HUES6 (cell line): ENCODE measurements at regions not wholly inside any gene's neighbourhood (a gene's known extent, or its start where the extent isn't known, plus 50 kb on each side); places are given as distances from the start of the nearest gene placed in this dataset.
"Not testable (repeated sequence)": the region's sequence is repeated elsewhere in the genome, so short reads cannot be mapped to it uniquely, and the experiment has no call there.

Experiments
- H3K27ac ChIP-seq: 2 replicates; pipeline ENCODE4 v1.7.0; 2013; ENCODE audit warnings: low read depth, mild to moderate bottlenecking, low read length, inconsistent platforms
- H3K27me3 ChIP-seq: 2 replicates; pipeline ENCODE4 v1.6.1; 2013; ENCODE audit warnings: low read length; ENCODE audit not compliant: control insufficient read depth, insufficient read depth
- H3K36me3 ChIP-seq: 2 replicates; pipeline ENCODE4 v1.6.1; 2013; ENCODE audit warnings: low read length; ENCODE audit not compliant: control insufficient read depth, insufficient read depth
- H3K4me1 ChIP-seq: 2 replicates; pipeline ENCODE4 v1.6.1; 2013; ENCODE audit warnings: low read length; ENCODE audit not compliant: control insufficient read depth, insufficient read depth
- H3K4me3 ChIP-seq: 2 replicates; pipeline ENCODE4 v1.5.1; 2013; ENCODE audit warnings: low read depth, low read length
- H3K9ac ChIP-seq: one replicate; pipeline ENCODE4 v1.6.1; 2013; ENCODE audit warnings: mild to moderate bottlenecking, low read length
- H3K9me3 ChIP-seq: 2 replicates; pipeline ENCODE4 v1.6.1; 2013; ENCODE audit warnings: low read depth, low read length; ENCODE audit not compliant: control insufficient read depth, insufficient read depth

GRCh38 chr17:70521821-70522256, 352.5 kb downstream of the KCNJ2 start:
- no peaks in the 10 kb centered on the region for H3K9me3 ChIP-seq
- H3K27me3 ChIP-seq, result no peaks in the 10 kb centered on the region
- no peaks in the 10 kb centered on the region for H3K36me3 ChIP-seq
- H3K4me1 ChIP-seq, result no peaks in the 10 kb centered on the region
- H3K27ac ChIP-seq, result no peak overlapping the region
- no peak overlapping the region for H3K4me3 ChIP-seq
- H3K9ac ChIP-seq, result no peak overlapping the region

GRCh38 chr17:70523426-70523825, 354.1 kb downstream of the KCNJ2 start:
- Histone ChIP-seq H3K27ac (no peak overlapping the region), H3K9ac (no peak overlapping the region), H3K4me3 (no peak overlapping the region), H3K27me3 (no peaks in the 10 kb centered on the region), H3K9me3 (no peaks in the 10 kb centered on the region), H3K36me3 (no peaks in the 10 kb centered on the region), H3K4me1 (no peaks in the 10 kb centered on the region)

GRCh38 chr17:70525035-70525434, 355.7 kb downstream of the KCNJ2 start:
- not testable (repeated sequence) for H3K9ac ChIP-seq, H3K27ac ChIP-seq, H3K4me1 ChIP-seq, H3K36me3 ChIP-seq, H3K9me3 ChIP-seq, H3K4me3 ChIP-seq, H3K27me3 ChIP-seq

GRCh38 chr17:70525961-70526360, 356.6 kb downstream of the KCNJ2 start:
- H3K27ac ChIP-seq, result no peak overlapping the region
- H3K4me1 ChIP-seq, result no peaks in the 10 kb centered on the region
- H3K9me3 ChIP-seq, result no peaks in the 10 kb centered on the region
- no peaks in the 10 kb centered on the region for H3K36me3 ChIP-seq
- no peak overlapping the region for H3K9ac ChIP-seq
- no peaks in the 10 kb centered on the region for H3K27me3 ChIP-seq
- no peak overlapping the region for H3K4me3 ChIP-seq

GRCh38 chr17:70527364-70527888, 358.1 kb downstream of the KCNJ2 start:
- no peak overlapping the region for H3K4me3 ChIP-seq

GRCh38 chr17:70533427-70533826, 364.1 kb downstream of the KCNJ2 start:
- H3K27ac ChIP-seq, result no peak overlapping the region
- no peaks in the 10 kb centered on the region for H3K4me1 ChIP-seq
- no peak overlapping the region for H3K9ac ChIP-seq
- no peak overlapping the region for H3K4me3 ChIP-seq
- H3K36me3 ChIP-seq, result no peaks in the 10 kb centered on the region
- no peaks in the 10 kb centered on the region for H3K27me3 ChIP-seq
- H3K9me3 ChIP-seq, result no peaks in the 10 kb centered on the region

More at GRCh38 chr17:70527364-70527888, 358.1 kb downstream of the KCNJ2 start:
- Histone ChIP-seq H3K9ac (no peak overlapping the region), H3K4me1 (no peaks in the 10 kb centered on the region), H3K9me3 (no peaks in the 10 kb centered on the region), H3K27me3 (no peaks in the 10 kb centered on the region), H3K27ac (no peak overlapping the region), H3K36me3 (no peaks in the 10 kb centered on the region)

GRCh38 chr17:70535986-70536385, 366.7 kb downstream of the KCNJ2 start:
- H3K4me1 ChIP-seq, result peaks cover 5% of the 10 kb centered on the region
- no peaks in the 10 kb centered on the region for H3K27me3 ChIP-seq
- H3K9ac ChIP-seq, result no peak overlapping the region
- H3K4me3 ChIP-seq, result no peak overlapping the region
- no peaks in the 10 kb centered on the region for H3K36me3 ChIP-seq
- no peaks in the 10 kb centered on the region for H3K9me3 ChIP-seq
- no peak overlapping the region for H3K27ac ChIP-seq

- no peak overlapping the region for H3K4me3 ChIP-seq
- no peak overlapping the region for H3K9ac ChIP-seq
- H3K4me1 ChIP-seq, result peaks cover 5% of the 10 kb centered on the region
- 0 out of 2 replicates have a peak overlapping the region, but pooled peaks have one; percentile 41 for H3K27ac ChIP-seq
- peaks cover under 1% of the 10 kb centered on the region; the same call in 1 of the 2 replicates for H3K9me3 ChIP-seq
- no peaks in the 10 kb centered on the region for H3K36me3 ChIP-seq
- H3K27me3 ChIP-seq, result no peaks in the 10 kb centered on the region
Measured at GRCh38 chr17:70539132-70539924, 370.0 kb downstream of the KCNJ2 start.

GRCh38 chr17:70542876-70543275, 373.5 kb downstream of the KCNJ2 start:
- no peak overlapping the region for H3K4me3 ChIP-seq
- H3K36me3 ChIP-seq, result no peaks in the 10 kb centered on the region
- H3K27ac ChIP-seq, result no peak overlapping the region
- H3K4me1 ChIP-seq, result peaks cover 5% of the 10 kb centered on the region
- peaks cover 3% of the 10 kb centered on the region; the same call in 1 of the 2 replicates for H3K9me3 ChIP-seq
- H3K27me3 ChIP-seq, result no peaks in the 10 kb centered on the region
- no peak overlapping the region for H3K9ac ChIP-seq

- Histone ChIP-seq H3K9me3 (peaks cover 3% of the 10 kb centered on the region; the same call in 1 of the 2 replicates), H3K27ac (no peak overlapping the region), H3K9ac (no peak overlapping the region), H3K36me3 (no peaks in the 10 kb centered on the region), H3K4me1 (peaks cover 5% of the 10 kb centered on the region), H3K27me3 (no peaks in the 10 kb centered on the region), H3K4me3 (no peak overlapping the region)
Measured at GRCh38 chr17:70544317-70544716, 375.0 kb downstream of the KCNJ2 start.

- H3K27me3 ChIP-seq, result no peaks in the 10 kb centered on the region
- H3K4me1 ChIP-seq, result no peaks in the 10 kb centered on the region
- H3K9me3 ChIP-seq, result no peaks in the 10 kb centered on the region
- H3K4me3 ChIP-seq, result no peak overlapping the region
- no peak overlapping the region for H3K27ac ChIP-seq
- no peaks in the 10 kb centered on the region for H3K36me3 ChIP-seq
- H3K9ac ChIP-seq, result no peak overlapping the region
Measured at GRCh38 chr17:70552230-70552981, 383.1 kb downstream of the KCNJ2 start.
